HG02973 (cell line): ENCODE measurements at regions not wholly inside any gene's neighbourhood (a gene's known extent, or its start where the extent isn't known, plus 50 kb on each side); places are given as distances from the start of the nearest gene placed in this dataset.
"Not testable (repeated sequence)": the region's sequence is repeated elsewhere in the genome, so short reads cannot be mapped to it uniquely, and the experiment has no call there.

Experiments used
- ATAC-seq: cut with Tn5 transposase; IDR thresholded peaks from one replicate; pipeline ENCODE4 v1.9.1; 2021; ENCODE audit warnings: moderate library complexity; ENCODE audit not compliant: unreplicated experiment

DNA sequence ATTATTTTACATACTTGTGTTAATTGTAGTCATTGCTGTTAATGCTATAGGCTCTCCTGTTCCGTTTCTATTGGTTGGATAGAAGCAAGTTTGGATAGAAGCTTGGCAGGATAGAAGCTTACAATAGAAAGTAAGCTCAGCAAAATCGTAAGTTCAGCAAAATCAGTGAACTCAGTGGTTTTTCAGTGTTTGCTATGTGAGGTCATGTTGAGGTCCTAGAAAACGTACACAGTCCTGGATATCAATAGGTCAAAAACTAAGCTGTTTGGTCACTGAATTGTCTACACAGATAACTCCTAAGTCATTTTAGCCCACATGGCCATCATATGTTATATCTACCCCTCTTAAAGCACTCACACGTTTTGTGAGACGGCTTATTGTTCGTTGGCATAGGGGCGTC lies 299.4 kb downstream of the MAN2A1 start:
- no peak for ATAC-seq

DNA sequence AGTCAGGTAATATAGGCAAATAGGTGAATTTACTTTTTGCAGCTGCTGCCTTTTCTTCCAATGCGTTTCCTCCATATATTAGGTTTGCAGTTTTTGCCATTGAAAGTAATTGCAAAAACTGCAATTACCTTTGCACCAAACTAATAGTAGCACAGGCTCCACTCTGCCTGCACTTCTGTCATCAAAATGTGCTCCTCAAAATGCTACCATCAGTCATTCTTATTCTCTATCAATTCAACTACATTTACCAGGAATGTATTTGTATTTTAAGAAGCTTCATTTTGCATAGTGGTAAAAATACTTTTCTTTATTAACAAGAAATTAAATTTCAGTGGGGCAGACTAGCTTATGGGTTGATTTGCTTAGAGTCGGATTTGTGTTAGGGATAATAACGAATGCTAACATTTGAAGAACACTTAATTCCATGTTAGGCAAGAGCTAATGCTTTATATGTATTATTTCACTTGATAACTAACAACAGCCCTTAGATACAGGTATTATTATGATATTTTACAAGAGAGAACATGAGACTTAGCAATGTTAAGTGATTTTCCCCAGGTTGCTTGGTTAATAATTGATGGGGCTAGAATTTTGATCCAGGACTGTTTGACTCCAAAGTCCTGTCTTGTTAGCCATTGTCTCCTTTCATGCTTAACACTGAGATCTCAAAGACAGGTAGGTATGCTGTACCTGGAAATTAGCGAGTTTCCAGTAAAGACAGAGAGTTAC lies 300.4 kb downstream of the MAN2A1 start:
- no peak for ATAC-seq

DNA sequence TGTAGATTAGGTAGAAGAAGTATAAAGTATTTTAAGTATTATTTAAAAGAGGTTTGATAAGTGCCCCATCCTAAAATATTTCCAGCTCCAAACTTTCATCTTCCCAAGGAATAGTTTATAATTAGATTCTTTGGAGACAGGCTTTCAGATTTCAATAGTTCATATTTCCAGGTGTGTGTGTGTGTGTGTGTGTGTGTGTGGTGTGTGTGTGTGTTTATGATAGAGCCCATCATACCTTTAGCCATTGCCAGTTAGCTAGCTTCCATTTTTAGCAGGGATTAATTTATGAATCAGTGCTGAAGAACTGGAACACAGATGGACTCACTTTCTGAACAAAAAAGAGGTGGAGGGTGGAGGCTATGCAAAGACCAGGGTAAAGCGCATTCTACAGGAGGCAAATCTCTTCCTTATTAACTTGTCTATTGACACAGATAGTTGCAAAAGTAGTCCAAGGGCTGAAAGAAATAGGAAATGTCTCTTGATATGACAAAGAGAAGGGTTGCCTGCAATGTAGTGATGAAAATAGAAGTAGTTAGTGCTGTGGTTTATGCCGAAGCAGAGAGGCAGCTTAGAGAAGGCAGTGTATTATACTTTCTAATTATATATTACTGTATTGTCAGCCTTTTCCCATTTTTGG lies 301.1 kb downstream of the MAN2A1 start:
- no peak for ATAC-seq

DNA sequence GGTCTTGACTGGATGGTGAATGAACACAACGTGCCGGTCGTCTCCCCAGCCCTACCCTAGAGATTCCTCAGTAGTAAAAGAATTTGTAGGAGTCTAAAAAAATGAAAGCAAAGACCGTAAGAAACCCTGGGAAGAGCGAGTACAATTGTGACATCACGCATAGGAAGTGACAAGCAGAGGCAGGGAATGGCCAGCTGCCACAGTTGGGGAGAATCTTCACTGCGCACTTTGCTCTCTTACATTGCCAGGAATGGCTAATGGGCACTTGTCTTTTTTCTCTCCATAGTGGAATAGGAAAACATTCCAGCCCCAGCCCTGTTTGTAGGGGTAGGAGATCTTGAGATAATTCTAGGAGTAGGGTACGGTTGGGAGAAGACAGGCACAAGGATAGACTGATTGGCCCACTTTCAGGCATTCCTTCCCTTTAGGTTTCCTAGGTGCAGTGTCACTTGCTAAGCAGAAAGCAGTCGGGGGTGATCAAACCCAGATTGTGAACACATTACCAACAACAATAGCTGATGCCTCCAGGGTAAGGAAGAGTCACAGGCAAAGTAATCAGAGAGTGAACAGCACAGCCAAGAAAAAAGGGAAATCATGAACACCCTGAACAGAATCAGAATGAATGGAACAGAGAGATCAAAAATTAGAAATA lies 302.7 kb downstream of the MAN2A1 start:
- ATAC-seq: no peak

DNA sequence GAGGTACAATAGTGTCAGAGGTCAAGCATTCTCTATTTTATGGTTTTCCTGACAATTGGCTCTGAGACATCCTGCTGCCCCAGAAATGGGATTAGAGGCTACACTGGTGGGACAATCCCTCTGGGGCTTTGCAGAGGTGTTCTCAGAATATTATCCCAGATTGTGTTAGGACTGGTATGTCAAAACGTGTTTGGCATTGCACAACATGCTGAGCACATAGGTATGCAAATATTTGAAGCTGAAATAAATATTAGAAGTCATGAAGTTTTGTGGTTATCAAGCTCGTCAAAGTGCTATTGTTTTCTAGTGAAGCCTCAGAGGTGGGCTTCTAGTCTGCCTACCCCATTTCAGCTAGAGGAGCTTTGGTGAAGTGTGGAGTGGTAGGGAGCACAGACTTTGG lies 304.4 kb downstream of the MAN2A1 start:
- no peak for ATAC-seq

DNA sequence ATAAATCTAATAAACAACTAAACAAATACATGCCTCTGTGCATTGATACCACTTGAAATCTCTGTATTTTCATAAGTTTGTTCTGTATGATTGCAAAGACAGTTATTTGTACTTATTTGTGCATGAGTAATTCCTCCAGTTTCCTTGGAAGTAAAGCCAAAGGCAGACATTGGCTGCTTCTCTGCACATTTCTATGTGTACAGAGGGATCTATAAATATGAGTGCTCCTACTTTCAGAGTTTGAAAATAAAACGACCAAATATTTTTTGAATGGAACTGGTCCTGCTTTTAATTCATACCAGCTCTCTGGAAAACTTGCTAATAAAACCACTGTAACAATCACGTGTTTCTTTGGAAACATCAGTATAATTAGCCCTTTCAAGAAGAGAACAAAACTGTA lies 306.5 kb downstream of the MAN2A1 start:
- ATAC-seq: no peak

DNA sequence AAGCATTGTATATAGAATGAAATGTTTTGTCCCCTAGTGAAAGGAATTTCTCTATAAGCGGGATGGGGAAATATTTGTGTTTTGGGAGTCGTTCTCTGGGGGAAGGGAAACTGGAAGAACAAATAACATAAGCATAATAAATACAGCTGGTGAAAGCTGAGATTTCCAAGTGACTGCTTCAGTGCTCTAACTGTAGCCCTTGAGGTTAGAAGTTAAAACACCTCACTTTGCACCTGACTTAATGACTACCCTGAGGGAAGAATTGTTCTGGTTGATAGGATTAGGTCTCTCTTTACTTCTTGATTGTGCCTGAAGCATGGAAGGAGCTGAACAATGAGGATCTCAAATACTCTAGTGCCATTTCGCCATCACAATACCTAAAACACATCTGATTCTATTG lies 307.4 kb downstream of the MAN2A1 start:
- ATAC-seq: no peak

DNA sequence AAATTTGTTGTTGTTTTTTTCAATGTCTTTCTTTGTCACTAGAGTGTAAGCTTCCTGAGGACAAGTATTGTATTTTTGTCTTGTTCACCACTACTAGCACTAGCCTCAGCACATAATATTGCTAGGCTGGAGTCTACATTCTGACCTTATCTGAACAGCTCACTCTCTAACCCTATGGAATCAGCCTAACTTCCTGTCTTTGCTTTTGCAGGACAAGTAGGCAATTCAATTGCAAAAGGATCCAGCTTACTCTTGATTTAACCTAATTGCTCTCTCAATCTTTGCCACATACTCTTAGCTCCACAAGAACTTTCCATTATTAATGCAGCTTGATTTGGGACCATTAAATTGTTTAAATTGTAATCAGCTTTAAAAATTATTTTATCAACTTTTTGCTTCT lies 308.5 kb downstream of the MAN2A1 start:
- ATAC-seq: no peak

DNA sequence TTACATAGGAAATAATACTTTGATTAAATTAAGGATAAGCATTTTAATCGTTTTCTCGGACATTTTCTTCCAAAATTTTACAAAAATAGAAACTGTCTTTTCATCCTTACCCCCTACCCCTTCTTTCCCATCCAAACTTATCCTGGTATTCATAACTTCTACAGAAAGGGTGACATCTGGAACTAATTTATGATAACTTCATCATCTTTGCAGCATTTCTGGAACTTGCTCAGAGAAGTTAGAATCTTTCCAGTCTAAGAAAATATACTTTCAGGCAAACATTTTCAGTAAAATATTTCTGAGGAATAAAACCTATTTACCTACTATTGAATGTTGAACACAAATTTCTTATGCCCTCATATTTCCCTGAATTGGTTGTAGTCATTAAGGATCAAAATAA lies 309.0 kb downstream of the MAN2A1 start:
- ATAC-seq: no peak

DNA sequence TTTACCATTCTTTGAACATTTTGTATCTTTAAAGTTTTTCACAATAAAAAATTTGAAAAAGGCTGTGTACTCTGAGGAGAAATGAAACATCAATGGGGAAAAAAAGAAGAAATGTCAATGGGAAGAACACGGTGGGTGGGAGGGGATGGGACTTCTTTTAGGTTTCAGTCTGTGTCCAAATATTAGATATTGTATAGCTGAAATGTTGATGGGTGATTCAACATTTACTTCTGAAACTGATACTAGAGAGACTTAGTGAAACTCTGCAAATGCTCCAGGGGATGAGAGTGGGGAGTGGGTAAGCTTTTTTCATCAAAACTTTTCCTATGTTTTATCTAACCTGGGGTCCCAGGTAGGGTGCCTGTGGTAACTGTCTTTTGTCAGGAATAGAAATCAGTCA lies 311.9 kb downstream of the MAN2A1 start:
- no peak for ATAC-seq

DNA sequence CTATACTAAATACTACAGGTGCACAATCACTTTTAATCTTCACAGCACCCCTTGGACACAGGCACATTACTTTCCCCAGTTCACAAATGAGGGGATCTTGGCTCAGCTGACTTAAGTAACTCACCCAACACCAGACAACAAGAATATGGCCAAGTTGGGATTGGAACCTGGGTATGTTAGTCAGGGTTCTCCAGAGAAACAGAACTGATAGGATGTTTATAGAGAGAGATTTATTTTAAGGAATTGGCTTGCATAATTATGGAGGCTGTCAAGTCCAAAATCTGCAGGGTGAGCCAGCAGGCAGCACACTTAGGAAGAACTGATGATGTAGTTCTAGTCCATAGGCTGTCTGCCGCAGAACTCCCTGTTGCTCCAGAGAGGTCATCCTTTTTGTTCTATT lies 312.9 kb downstream of the MAN2A1 start:
- ATAC-seq: no peak

DNA sequence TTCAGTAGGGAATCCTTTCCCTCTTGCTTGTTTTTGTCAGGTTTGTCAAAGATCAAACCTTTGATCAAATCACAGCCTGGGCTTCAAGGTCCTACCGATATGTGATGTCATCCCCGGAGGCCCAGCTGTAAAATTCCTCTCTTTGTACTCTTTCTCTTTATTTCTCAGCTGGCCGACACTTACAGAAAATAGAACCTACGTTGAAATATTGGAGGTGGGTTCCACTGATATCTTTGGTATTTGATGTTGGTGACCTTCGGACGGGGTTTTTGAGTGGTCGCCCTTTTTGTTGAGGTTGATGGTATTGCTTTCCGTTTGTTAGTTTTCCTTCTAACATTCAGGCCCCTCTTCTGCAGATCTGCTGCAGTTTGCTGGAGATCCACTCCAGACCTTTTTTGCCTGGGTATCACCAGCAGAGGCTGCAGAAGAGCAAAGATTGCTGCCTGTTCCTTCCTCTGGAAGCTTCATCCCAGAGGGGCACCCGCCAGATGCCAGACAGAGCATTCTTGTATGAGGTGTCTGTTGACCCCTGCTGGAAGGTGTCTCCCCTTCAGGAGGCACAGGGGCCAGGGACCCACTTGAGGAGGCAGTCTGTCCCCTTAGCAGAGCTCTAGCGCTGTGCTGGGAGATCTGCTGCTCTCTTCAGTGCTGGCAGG lies 316.3 kb downstream of the MAN2A1 start:
- ATAC-seq: not testable (repeated sequence)

DNA sequence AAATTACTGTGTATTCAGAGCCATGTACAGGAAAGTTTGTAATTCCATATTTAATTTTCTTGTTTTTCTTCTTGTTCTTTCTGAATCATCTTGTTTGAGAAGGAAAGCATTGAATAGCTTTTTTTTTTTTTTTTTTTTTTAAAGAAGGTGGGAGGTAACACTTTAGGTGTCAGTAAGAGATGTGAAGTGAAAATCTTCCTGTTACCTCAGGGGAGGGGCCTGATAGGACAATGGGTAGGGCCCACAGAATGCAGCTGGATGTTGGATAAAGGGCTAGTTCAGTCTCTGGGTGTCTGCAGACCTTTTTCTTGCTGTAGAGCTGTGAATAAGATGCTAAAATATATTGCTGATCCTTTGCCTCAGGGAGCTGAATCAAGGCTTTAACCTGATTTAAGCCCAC lies 317.4 kb downstream of the MAN2A1 start:
- ATAC-seq: no peak

DNA sequence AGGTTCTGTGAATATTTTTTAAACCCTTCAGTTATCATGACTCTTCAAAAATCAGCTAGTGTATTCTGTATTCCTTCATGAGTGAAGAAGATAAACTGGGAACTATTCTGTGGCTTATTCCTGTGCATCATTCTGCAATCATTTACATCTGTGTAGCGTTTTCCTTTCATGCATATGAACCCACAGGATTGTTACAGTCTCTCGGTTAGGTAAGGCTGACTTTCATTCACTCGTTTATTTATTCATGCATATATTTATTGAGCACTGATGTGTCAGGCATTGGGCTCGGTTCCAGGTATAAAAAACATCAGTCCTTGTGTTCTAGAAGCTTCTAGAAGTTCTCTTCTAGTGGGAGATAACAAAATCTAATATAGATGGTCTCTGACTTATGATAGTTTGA lies 318.4 kb downstream of the MAN2A1 start:
- ATAC-seq: no peak

DNA sequence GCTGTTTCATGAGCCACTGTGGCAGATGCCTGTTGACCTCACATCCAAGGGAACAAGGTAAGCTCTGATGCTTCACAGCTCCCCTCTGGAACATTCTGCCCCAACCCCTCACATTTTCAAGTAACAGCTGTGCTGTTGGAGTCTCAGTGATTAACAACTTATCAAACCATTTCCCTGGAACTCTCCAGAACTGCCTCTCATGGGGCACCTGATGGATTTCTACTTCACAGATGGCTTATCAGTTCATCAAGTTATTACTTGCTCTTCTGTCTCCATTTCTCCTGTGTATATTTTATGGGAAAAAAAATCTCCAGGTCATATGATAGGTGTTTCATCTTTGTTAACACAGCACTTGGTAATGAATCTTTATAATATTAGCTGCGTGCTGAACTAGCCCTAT lies 322.4 kb downstream of the MAN2A1 start:
- no peak for ATAC-seq

DNA sequence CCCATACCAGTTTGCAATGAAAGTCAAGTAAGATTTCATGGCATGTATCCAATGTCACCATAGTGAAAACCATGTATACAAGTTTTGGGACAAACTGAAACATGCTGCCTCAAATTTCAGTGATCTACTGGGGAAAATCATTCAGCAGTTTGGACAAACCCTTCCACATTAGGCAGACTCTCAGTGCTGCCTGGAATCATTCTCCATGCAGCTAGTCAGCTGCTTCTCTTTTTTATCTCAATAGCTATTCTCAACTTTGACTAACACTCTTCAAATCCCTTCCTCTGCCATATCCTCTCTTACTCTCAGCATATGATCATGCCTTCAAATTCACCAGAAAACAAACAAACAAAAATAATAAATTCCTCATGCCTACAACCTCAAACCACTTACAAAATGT lies 323.3 kb downstream of the MAN2A1 start:
- ATAC-seq: no peak

DNA sequence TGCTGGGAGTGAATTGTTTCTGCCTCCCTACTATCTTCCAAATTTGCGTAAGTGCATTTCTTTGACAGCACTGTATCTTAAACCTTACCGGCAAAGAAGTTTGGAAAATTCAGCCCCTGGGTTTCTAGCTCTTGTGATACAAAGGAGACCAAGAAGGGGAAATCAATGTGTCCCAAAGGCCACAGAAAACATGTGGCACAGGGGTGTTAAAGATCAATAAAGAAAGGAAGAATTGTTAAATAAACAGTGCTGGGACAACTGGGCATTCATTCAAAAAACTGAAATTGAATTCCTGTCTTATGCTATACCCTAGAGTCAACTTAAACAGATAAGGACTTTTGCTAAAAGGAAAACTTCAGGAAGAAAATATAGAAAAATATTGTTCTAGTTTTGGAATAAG lies 328.1 kb downstream of the MAN2A1 start:
- no peak for ATAC-seq

DNA sequence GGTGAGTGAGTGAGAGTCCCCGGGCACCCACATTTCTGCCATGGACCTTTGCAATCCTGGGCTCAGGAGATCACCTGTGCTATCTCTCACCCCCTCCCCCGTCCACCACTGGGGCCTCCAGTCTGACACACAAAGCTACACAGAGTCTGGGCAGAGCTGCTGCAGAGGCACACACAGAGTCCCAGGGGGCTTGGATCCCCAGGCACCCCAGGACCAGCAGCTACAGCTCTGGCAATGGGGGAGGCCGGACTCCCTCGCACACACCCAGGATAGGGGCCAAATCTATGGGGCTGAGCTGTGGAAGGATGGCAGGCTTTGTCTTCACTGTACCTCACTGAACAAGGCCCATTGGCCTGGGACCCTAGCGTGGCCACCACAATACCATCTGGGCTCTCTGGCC lies 328.8 kb downstream of the MAN2A1 start:
- ATAC-seq: no peak

DNA sequence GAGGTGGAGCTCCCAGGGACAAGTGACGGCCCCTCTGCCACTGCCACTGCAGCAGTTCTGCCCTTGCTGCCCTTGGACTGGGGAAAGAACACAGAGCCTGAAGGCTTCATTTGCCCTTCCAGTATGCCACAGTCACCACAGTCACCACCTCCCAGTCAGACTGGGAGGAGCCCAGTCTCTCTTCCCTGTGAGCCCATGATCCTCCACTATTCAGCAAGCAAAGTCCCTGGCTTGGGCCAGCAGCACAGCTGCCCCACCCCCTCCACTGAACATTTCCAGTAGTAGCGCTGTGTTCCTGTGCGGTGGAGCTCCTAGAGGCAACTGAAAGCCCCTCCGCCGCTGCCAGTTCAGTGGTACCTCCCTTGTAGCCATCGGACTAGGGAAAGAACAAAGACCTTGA lies 329.4 kb downstream of the MAN2A1 start:
- no peak for ATAC-seq

DNA sequence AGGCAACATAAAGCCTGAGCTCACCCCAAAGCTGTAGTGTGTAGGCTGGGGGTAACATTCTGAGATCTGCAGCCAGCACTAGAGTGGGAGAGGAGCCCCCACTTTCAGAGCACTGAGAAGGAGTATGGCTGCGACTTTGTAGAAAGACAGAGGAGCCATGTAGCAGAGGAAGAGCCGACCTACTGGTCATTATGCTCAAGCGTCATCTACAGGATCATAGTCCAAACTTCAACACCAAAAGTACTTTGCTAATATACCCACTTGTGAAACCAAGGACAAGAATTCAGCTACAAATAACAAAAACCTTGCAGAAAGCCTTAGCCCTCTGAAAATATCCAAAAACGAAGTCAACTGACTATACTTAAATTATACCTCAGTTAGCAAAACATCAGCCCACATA lies 330.1 kb downstream of the MAN2A1 start:
- ATAC-seq: no peak

DNA sequence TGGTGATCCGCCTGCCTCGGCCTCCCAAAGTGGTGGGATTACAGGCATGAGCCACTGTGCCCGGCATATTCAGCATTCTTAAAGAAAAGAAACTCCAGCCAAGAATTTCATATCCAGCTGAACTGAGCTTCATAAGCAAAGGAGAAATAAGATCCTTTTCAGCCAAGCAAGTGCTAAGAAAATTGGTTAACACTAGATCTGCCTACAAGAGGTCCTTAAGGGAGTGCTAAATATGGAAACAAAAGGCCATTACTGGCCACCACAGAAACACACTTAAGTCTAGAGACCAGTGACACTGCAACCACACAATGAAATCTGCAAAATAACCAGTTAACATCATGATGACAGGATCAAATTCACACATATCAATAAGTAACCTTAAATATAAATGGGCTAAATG lies 331.5 kb downstream of the MAN2A1 start:
- ATAC-seq: no peak

DNA sequence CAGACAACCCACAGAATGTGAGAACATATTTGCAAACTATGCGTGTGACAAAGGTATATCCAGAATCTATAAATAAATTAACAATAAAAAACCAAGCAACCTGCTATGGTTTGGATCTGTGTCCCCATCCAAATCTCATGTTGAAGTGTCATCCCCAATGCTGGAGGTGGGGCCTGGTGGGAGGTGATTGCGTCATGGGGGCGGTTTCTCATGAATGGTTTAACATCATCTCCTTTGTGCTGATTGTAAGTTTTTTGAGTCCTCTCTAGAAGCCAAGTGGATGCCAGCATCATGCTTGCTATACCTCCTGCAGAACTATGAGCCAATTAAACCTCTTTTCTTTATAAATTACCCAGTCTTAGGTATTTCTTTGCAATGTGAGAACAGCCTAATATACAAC lies 335.4 kb downstream of the MAN2A1 start:
- no peak for ATAC-seq
